Renal cortex interstitium (tissue), 11 donors: ENCODE measurements at regions not wholly inside any gene's neighbourhood (a gene's known extent, or its start where the extent isn't known, plus 50 kb on each side); places are given as distances from the start of the nearest gene placed in this dataset.

Experiments
- DNase-seq, 11 donors: peaks; one replicate each; pipeline ENCODE4 v3.0.0-alpha.2; 2013; ENCODE audit warnings: low read depth in 9 of 11, low spot score in 4 of 11; ENCODE audit errors: extremely low read depth in 1 of 11

- DNase-seq: no peak
Measured at GRCh38 chr15:37636736-37637135, 297.7 kb upstream of the TMCO5A start.

GRCh38 chr15:37638116-37638515 is 296.3 kb upstream of the TMCO5A start:
- no peak for DNase-seq

GRCh38 chr15:37638691-37639090 is 295.7 kb upstream of the TMCO5A start:
- no peak for DNase-seq

GRCh38 chr15:37652646-37653417 is 281.6 kb upstream of the TMCO5A start:
- DNase-seq: no peak

GRCh38 chr15:37678124-37678523 is 256.3 kb upstream of the TMCO5A start:
- no peak for DNase-seq

- no peak for DNase-seq
Measured at GRCh38 chr15:37679627-37680026, 254.8 kb upstream of the TMCO5A start.

GRCh38 chr15:37682304-37682703 is 252.1 kb upstream of the TMCO5A start:
- DNase-seq: no peak

- DNase-seq: no peak
Measured at GRCh38 chr15:37691911-37692310, 242.5 kb upstream of the TMCO5A start.

GRCh38 chr15:37693926-37694325 is 240.5 kb upstream of the TMCO5A start:
- DNase-seq: no peak

- no peak for DNase-seq
Measured at GRCh38 chr15:37695719-37696118, 238.7 kb upstream of the TMCO5A start.

- no peak for DNase-seq
Measured at GRCh38 chr15:37698679-37699078, 235.8 kb upstream of the TMCO5A start.

- DNase-seq: no peak
Measured at GRCh38 chr15:37701230-37701629, 233.2 kb upstream of the TMCO5A start.

GRCh38 chr15:37709669-37710068 is 224.8 kb upstream of the TMCO5A start:
- no peak for DNase-seq

GRCh38 chr15:37715101-37715500 is 219.3 kb upstream of the TMCO5A start:
- DNase-seq: peak in 1 of 11 donors; percentile 1

- no peak for DNase-seq
Measured at GRCh38 chr15:37720267-37720666, 214.2 kb upstream of the TMCO5A start.

- no peak for DNase-seq
Measured at GRCh38 chr15:37731146-37731746, 203.2 kb upstream of the TMCO5A start.

- no peak for DNase-seq
Measured at GRCh38 chr15:37733628-37734027, 200.8 kb upstream of the TMCO5A start.

- DNase-seq: no peak
Measured at GRCh38 chr15:37740623-37741141, 193.8 kb upstream of the TMCO5A start.

- no peak for DNase-seq
Measured at GRCh38 chr15:37743826-37744225, 190.6 kb upstream of the TMCO5A start.

GRCh38 chr15:37744521-37744920 is 189.9 kb upstream of the TMCO5A start:
- no peak for DNase-seq

GRCh38 chr15:37751401-37751800 is 183.0 kb upstream of the TMCO5A start:
- DNase-seq: no peak
